NCI-H774 (cell line): ENCODE measurements at regions not wholly inside any gene's neighbourhood (a gene's known extent, or its start where the extent isn't known, plus 50 kb on each side); places are given as distances from the start of the nearest gene placed in this dataset.

Experiments
- DNase-seq: peaks from one replicate; lab custom pipeline; 2025; lab: John Stamatoyannopoulos, UW

DNA sequence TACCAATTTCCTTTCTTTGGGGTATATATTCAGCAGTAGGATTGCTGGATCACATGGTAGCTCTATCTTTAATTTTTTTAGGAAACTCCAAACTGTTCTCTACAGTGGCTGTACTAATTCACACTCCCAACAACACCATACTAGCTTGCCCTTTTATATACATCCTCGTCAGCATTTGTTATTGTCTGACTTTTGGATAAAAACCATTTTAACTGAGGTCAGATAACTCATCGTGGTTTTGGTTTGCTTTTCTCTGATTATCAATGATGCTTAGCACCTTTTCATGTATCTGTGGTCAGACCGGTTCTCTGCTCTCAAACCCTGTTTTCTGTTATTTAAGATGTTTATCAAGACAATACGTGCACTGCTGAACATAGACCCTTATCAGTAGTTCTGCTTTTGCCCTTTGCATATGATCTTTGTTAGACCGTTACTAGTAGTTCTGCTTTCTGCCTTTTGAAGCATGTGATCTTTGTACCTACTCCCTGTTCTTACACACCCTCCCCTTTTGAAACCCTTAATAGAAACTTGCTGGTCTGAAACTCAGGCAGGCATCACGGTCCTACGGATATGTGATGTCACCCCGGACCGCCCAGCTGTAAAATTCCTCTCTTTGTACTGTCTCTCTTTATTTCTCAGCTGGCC is 474.3 kb downstream of the RSL24D1 start:
- DNase-seq: no peak

- DNase-seq: no peak
These were observed 477.4 kb downstream of the RSL24D1 start for GRCh38 chr15:54719325-54719724.

- DNase-seq: no peak
These were observed 488.7 kb downstream of the RSL24D1 start for GRCh38 chr15:54707805-54708752.

DNA sequence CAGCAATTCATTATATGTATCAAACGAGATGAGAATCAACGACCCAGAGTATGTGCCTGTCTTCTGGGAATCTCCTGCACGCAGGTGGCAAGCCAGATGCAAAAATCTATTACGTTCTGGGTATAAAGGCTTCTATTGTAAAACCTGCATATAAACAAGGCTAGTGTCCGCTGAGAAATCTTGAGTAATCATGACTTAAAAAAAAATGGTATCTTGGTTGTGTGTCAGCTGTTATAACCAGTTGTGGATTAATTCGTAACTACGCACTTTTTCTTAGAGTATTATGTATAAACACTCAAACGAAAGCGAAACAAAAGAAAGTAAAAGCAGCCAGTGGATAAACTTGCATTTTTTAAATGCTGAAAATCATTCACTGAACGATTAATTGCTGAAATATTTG is 509.1 kb downstream of the RSL24D1 start:
- no peak for DNase-seq
